Thoracic aorta (tissue), 2 donors: ENCODE measurements at regions not wholly inside any gene's neighbourhood (a gene's known extent, or its start where the extent isn't known, plus 50 kb on each side); places are given as distances from the start of the nearest gene placed in this dataset.

Experiments
- ATAC-seq: fragments of 150-250 bp; one replicate; pipeline ENCODE4 v1.8.0; 2017; ENCODE audit warnings: low read depth; ENCODE audit not compliant: insufficient number of reproducible peaks, low FRiP score
- DNase-seq: peaks from one replicate; pipeline ENCODE4 v3.0.0-alpha.2; 2020; ENCODE audit warnings: low spot score
- H3K27ac ChIP-seq, 2 donors: fragments of 200-600 bp; sonication (generic); 1 replicate in 1 of 2; 2 replicates in 1 of 2; pipeline ENCODE4 v1.5.1; 2016; ENCODE audit warnings: mild to moderate bottlenecking in 2 of 2, moderate library complexity in 2 of 2
- H3K27me3 ChIP-seq: fragments of 200-600 bp; sonication (generic); replicated peaks from 2 replicates; pipeline ENCODE4 v1.6.0; 2016; ENCODE audit warnings: mild to moderate bottlenecking; ENCODE audit not compliant: insufficient read depth
- H3K36me3 ChIP-seq: fragments of 200-600 bp; sonication (generic); one replicate; pipeline ENCODE4 v1.5.1; 2016
- H3K4me1 ChIP-seq, 2 donors: fragments of 200-600 bp; sonication (generic); 1 replicate in 1 of 2; 2 replicates in 1 of 2; pipeline versions ENCODE4 v1.5.1 to v1.6.0; 2016; ENCODE audit warnings: low read depth in 2 of 2, mild to moderate bottlenecking in 1 of 2; ENCODE audit not compliant: control insufficient read depth in 1 of 2
- H3K4me3 ChIP-seq: fragments of 200-600 bp; sonication (generic); 2 replicates; pipeline ENCODE4 v1.5.1; 2016; ENCODE audit warnings: mild to moderate bottlenecking
- H3K9me3 ChIP-seq: fragments of 200-600 bp; sonication (generic); 2 replicates; pipeline ENCODE4 v1.5.1; 2016
- TF ChIP-seq, protein P1 (sequence below): fragments of 200-600 bp; sonication (generic); IDR thresholded peaks from one replicate; pipeline ENCODE4 v1.5.1; 2019; ENCODE audit warnings: antibody characterized with exemption

DNA sequence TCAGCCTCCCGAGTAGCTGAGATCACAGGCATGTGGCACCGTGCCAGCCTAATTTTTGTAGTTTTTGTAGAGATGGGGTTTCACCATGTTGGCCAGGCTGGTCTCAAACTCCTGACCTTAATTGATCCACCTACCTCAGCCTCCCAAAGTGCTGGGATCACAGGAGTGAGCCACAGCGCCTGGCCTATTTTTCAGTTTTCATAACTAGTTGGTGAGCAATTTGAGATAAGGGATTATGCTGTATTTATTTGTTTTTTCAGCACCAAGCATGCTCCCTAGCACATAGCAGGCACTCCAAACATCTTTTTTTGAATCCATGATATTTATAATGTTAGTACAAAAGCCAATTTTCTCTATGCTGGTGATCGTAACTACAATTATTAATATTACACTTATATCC is 541.2 kb downstream of the SNAPC1 start:
- TF ChIP-seq, protein P1, sequence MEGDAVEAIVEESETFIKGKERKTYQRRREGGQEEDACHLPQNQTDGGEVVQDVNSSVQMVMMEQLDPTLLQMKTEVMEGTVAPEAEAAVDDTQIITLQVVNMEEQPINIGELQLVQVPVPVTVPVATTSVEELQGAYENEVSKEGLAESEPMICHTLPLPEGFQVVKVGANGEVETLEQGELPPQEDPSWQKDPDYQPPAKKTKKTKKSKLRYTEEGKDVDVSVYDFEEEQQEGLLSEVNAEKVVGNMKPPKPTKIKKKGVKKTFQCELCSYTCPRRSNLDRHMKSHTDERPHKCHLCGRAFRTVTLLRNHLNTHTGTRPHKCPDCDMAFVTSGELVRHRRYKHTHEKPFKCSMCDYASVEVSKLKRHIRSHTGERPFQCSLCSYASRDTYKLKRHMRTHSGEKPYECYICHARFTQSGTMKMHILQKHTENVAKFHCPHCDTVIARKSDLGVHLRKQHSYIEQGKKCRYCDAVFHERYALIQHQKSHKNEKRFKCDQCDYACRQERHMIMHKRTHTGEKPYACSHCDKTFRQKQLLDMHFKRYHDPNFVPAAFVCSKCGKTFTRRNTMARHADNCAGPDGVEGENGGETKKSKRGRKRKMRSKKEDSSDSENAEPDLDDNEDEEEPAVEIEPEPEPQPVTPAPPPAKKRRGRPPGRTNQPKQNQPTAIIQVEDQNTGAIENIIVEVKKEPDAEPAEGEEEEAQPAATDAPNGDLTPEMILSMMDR, result no peak
- Histone ChIP-seq H3K27ac (no peak overlapping the region), H3K36me3 (no peaks in the 10 kb centered on the region), H3K27me3 (no peaks in the 10 kb centered on the region), H3K4me3 (no peak overlapping the region), H3K9me3 (no peaks in the 10 kb centered on the region), H3K4me1 (no peaks in the 10 kb centered on the region)
- ATAC-seq (no peak), DNase-seq (no peak)

DNA sequence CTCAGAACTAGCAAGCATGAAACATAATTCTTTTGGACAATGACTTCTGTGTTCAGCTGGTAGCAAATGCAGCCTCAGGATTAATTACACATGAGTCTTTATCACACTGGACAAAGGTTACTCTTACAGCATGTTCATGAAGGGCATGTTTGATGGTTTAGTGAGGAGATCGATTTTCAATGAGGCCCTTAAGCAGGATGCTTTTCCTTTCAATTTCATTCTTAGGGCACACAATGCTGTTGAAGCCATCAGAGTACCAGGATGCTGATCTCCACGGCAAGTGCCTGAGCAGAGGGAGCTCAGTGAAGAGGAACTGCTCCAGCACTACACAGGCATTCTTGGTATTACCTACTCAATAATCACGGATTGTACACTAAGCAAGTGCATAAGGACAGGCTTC is 542.0 kb downstream of the SNAPC1 start:
- TF ChIP-seq, protein P1, result no peak
- Histone ChIP-seq H3K27ac (no peak overlapping the region), H3K4me3 (no peak overlapping the region)

DNA sequence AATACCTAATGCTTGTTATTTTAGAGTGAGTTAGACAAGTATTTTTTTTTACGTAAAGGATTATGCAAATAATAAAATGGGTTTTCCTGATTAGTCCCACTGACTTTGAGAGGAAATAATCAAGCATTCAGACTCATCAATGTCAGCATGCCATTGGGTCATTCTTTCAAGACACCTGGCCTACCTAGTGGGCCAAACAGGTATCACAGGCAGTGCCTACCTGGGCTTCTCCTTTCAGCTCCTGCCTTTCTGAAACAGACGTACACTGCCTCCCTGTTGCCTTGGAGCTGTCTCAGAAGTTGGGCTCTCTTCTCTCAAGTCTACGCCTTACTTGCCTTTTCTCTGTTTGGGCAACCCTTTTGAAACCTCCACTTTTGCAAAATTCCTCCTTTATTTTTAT is 545.6 kb downstream of the SNAPC1 start:
- Histone ChIP-seq H3K4me3 (no peak overlapping the region), H3K4me1 (no peaks in the 10 kb centered on the region), H3K36me3 (no peaks in the 10 kb centered on the region), H3K27me3 (no peaks in the 10 kb centered on the region), H3K9me3 (no peaks in the 10 kb centered on the region), H3K27ac (no peak overlapping the region)
- no peak for ATAC-seq
- TF ChIP-seq, protein P1, result no peak
- no peak for DNase-seq

More for the DNA sequence above, 542.0 kb downstream of the SNAPC1 start:
- DNase-seq (no peak), ATAC-seq (no peak)
- Histone ChIP-seq H3K4me1 (no peaks in the 10 kb centered on the region), H3K9me3 (no peaks in the 10 kb centered on the region), H3K36me3 (no peaks in the 10 kb centered on the region), H3K27me3 (no peaks in the 10 kb centered on the region)

DNA sequence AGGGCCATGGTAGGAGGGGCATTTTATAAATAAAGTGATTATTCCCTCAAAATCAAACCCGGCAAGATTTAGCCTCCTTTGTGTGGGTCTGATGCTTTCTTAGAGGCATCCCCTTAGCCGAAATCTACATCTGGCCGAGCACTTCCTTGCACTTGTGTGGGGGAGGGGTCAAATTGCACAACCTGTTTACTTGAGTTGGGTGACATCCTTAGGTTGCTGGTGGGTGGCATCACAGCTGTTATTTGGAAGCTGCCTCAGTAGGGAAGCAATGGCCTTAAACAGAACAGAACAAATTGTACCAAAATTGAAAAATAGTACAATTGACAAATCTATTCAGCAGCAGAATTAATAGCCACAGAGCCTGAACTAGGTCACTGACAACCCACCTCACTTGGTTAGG is 546.1 kb downstream of the SNAPC1 start:
- TF ChIP-seq, protein P1, result no peak
- Histone ChIP-seq H3K27me3 (no peaks in the 10 kb centered on the region), H3K36me3 (no peaks in the 10 kb centered on the region), H3K4me3 (no peak overlapping the region), H3K27ac (no peak overlapping the region), H3K4me1 (no peaks in the 10 kb centered on the region), H3K9me3 (no peaks in the 10 kb centered on the region)
- DNase-seq (no peak), ATAC-seq (no peak)

DNA sequence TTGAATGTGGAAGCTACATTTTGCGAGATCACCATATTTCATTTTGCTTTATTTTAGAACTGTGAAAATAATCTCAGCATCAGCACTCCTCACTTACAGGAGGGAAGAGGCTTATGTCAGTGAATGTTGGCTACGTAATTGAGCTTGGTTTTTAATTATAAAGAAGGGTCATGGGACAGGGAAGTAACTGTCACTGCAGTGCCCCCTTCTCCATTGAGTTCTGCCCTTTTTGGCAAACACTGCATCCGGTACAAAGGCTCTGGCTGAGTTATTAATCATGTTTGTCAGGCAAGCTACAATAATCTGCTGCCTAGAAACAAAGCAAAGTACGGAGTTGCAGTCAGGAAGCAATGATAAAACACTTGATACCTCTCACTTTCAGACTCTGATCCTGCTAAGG is 546.7 kb downstream of the SNAPC1 start:
- Histone ChIP-seq H3K4me3 (no peak overlapping the region), H3K27ac (no peak overlapping the region), H3K9me3 (no peaks in the 10 kb centered on the region), H3K4me1 (no peaks in the 10 kb centered on the region), H3K27me3 (no peaks in the 10 kb centered on the region), H3K36me3 (no peaks in the 10 kb centered on the region)
- TF ChIP-seq, protein P1, result no peak
- DNase-seq, result no peak
- ATAC-seq, result no peak
